ENCODE measurements at regions not wholly inside any gene's neighbourhood (a gene's known extent, or its start where the extent isn't known, plus 50 kb on each side); places are given as distances from the start of the nearest gene placed in this dataset.

DNA sequence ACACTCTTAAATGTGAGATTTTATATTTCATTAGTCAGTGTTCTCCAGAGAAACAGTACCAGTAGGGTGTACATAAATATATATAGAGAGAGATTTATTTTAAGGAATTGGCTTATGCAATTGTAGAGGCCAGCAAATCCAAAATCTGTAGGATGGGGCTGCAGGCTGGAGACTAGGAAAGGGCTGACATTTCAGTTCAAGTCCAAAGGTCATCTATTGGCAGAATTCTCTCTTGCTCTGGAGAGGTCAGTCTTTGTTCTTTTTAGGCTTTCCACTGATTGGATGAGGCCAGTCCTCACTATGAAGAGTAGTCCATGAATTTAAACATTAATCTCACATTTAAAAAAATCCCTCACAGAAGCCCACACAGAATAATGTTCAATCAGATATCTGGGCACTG is 170.8 kb upstream of the NCKAP5 start (continued):
- TF ChIP-seq SNRNP70 (optimal IDR thresholded peaks at IDR 0.05; ENCODE audit: low read depth, low read length) (no peak), ZNF436 (CRISPR knock-in tag; IDR thresholded peaks at IDR 0.05) (no peak)

DNA sequence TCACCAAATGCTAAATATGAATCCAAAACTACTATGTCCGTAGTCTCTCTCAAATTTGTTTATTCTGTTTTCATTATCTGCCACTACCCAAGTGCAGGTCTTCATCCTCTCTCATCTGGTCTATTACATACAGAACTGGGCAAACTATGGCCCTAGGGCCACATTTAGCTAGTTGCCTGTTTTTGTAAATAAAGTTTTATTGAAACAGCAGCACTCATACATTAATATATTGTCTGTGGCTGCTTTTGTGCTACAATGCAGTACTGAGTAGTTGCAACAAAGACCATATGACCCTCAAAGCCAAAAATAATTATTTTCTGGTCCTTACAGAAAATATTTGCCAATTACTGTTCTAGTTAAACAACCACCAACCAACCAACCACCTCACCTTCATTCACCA is 172.2 kb upstream of the NCKAP5 start:
- H3K27me3 ChIP-seq (ENCODE audit: control insufficient read depth in 2 of 2, insufficient read depth in 2 of 2, low read length in 2 of 2): no peaks in the 10 kb centered on the region
- H3K4me1 ChIP-seq (replicated peaks in 1 of 2; ENCODE audit: control insufficient read depth in 2 of 2, insufficient read depth in 2 of 2, low read length in 2 of 2): no peaks in the 10 kb centered on the region
- H3K4me2 ChIP-seq (ENCODE audit: insufficient read depth, low read length): no peak overlapping the region
- no peak overlapping the region for H3K4me3 ChIP-seq
- no peaks in the 10 kb centered on the region for H3K36me3 ChIP-seq (ENCODE audit: control insufficient read depth, insufficient read depth, low read length)
- intact Hi-C loops (cut with micrococcal nuclease): no loop called here
- no peaks in the 10 kb centered on the region for H3K79me2 ChIP-seq (ENCODE audit: control insufficient read depth, insufficient read depth, low read length)
- ATAC-seq (no peak), FAIRE-seq (no peak), DNase-seq (ENCODE audit: extremely low read depth in 1 of 4, low spot score in 3 of 4) (no peak)
- 0% methylated on average over 1 of the region's 1 CpG for WGBS (ENCODE audit: insufficient coverage, low coverage, missing lambda C conversion rate)
- H4K20me1 ChIP-seq (replicated peaks; ENCODE audit: control insufficient read depth, insufficient read depth, low read length): no peaks in the 10 kb centered on the region
- H3K9me1 ChIP-seq (ENCODE audit: control insufficient read depth, insufficient read depth, low read length): no peaks in the 10 kb centered on the region
- H3K27ac ChIP-seq (ENCODE audit: extremely low read depth, low read depth, low read length): no peak overlapping the region
- no peak for TF ChIP-seq BMI1 (IDR thresholded peaks at IDR 0.05; ENCODE audit: low read length)
- TF ChIP-seq, protein P1, sequence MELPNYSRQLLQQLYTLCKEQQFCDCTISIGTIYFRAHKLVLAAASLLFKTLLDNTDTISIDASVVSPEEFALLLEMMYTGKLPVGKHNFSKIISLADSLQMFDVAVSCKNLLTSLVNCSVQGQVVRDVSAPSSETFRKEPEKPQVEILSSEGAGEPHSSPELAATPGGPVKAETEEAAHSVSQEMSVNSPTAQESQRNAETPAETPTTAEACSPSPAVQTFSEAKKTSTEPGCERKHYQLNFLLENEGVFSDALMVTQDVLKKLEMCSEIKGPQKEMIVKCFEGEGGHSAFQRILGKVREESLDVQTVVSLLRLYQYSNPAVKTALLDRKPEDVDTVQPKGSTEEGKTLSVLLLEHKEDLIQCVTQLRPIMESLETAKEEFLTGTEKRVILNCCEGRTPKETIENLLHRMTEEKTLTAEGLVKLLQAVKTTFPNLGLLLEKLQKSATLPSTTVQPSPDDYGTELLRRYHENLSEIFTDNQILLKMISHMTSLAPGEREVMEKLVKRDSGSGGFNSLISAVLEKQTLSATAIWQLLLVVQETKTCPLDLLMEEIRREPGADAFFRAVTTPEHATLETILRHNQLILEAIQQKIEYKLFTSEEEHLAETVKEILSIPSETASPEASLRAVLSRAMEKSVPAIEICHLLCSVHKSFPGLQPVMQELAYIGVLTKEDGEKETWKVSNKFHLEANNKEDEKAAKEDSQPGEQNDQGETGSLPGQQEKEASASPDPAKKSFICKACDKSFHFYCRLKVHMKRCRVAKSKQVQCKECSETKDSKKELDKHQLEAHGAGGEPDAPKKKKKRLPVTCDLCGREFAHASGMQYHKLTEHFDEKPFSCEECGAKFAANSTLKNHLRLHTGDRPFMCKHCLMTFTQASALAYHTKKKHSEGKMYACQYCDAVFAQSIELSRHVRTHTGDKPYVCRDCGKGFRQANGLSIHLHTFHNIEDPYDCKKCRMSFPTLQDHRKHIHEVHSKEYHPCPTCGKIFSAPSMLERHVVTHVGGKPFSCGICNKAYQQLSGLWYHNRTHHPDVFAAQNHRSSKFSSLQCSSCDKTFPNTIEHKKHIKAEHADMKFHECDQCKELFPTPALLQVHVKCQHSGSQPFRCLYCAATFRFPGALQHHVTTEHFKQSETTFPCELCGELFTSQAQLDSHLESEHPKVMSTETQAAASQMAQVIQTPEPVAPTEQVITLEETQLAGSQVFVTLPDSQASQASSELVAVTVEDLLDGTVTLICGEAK (IDR thresholded peaks at IDR 0.05): peak; percentile 77
- TF ChIP-seq, protein P1 (CRISPR knock-in tag; IDR thresholded peaks at IDR 0.05): no peak
- in situ Hi-C loops (cut with MboI): no loop called here
- no TSS peak for BruUV-seq (replicated peaks)
- no peaks in the 10 kb centered on the region for H3K9me3 ChIP-seq (replicated peaks; ENCODE audit: control insufficient read depth, insufficient read depth, low read depth, low read length)
- ChIA-PET POLR2A (no interaction called here), CTCF (ENCODE audit: low intra/inter-chr PET ratio) (no interaction called here)
- H2AFZ ChIP-seq (ENCODE audit: low read depth, low read length): no peak overlapping the region
- H3K9ac ChIP-seq (ENCODE audit: insufficient read depth in 1 of 2, low read depth in 2 of 2, low read length in 2 of 2): no peak overlapping the region
